HCT116 (cell line): ENCODE measurements at regions not wholly inside any gene's neighbourhood (a gene's known extent, or its start where the extent isn't known, plus 50 kb on each side); places are given as distances from the start of the nearest gene placed in this dataset.

Experiments
- ATAC-seq: fragments of 200-7000 bp; cut with Tn5 transposase; 2 replicates; pipeline ENCODE4 v1.9.1; 2020; ENCODE audit warnings: mild to moderate bottlenecking, moderate library complexity
- BruUV-seq: library from RNA; stranded (reverse); fragments of 400-500 nt; replicated peaks from 2 replicates; lab custom pipeline; 2021; lab: Mats Ljungman, UMichigan
- CTCF ChIA-PET: fragments of 300-600 bp; sonication (Branson Sonifier 250); formaldehyde crosslinking; loops from one replicate; lab custom pipeline; 2021; ENCODE audit warnings: antibody characterized with exemption; lab: Charles Lee
- POLR2A ChIA-PET: fragments of 300-600, 350-600 bp; sonication (Branson Sonifier 250); formaldehyde crosslinking; loops from one replicate; lab custom pipeline; 2021; ENCODE audit warnings: antibody characterized with exemption; lab: Charles Lee
- RAD21 ChIA-PET, 2 experiments: fragments of 300-600 bp; sonication (Branson Sonifier 250); formaldehyde crosslinking; loops; one replicate each; lab custom pipeline; 2023; ENCODE audit warnings: low total read pairs in 2 of 2; ENCODE audit not compliant: uncharacterized antibody in 2 of 2, unreplicated experiment in 2 of 2, low non-redundant PET in 1 of 2; lab: Charles Lee
- DNase-seq: peaks from one replicate; pipeline ENCODE4 v3.0.0-alpha.2; 2010; ENCODE audit warnings: low read depth, low spot score
- H2AFZ ChIP-seq: fragments of 200-600 bp; shearing (Covaris generic), sonication (generic); 2 replicates; pipeline ENCODE4 v1.6.1; 2017; ENCODE audit warnings: low read depth, mixed run types, mixed read lengths, antibody characterized with exemption, low read length; ENCODE audit not compliant: poor library complexity, severe bottlenecking
- H3K27ac ChIP-seq: 2 replicates; pipeline ENCODE4 v1.5.1; 2012; ENCODE audit warnings: low read depth, low read length
- H3K27me3 ChIP-seq: fragments of 200-600 bp; sonication (generic); 2 replicates; pipeline ENCODE4 v1.6.1; 2016; ENCODE audit warnings: mixed run types, low read length, mixed read lengths; ENCODE audit not compliant: insufficient read depth
- H3K36me3 ChIP-seq, 2 experiments: fragments of 200-500 bp in 1 of 2; fragments of 200-600 bp in 1 of 2; sonication (Bioruptor generic) in 1 of 2; sonication (generic) in 1 of 2; 2 replicates each; pipeline versions ENCODE4 v1.5.1 to v1.6.1; 2014 to 2016; ENCODE audit warnings: low read length in 2 of 2, inconsistent platforms in 1 of 2, mixed read lengths in 1 of 2, mixed run types in 1 of 2; ENCODE audit not compliant: insufficient read depth in 2 of 2, control insufficient read depth in 1 of 2
- H3K4me1 ChIP-seq, 2 experiments: fragments of 200-600 bp in 1 of 2; sonication (generic) in 1 of 2; 2 replicates each; pipeline versions ENCODE4 v1.5.1 to v1.6.1; 2012 to 2017; ENCODE audit warnings: low read length in 2 of 2, inconsistent platforms in 1 of 2, mild to moderate bottlenecking in 1 of 2, mixed read lengths in 1 of 2, mixed run types in 1 of 2, moderate library complexity in 1 of 2; ENCODE audit not compliant: insufficient read depth in 2 of 2, control insufficient read depth in 1 of 2
- H3K4me2 ChIP-seq: fragments of 200-600 bp; sonication (generic); 2 replicates; pipeline ENCODE4 v1.6.1; 2017; ENCODE audit warnings: mixed run types, low read length, mixed read lengths
- H3K4me3 ChIP-seq, 2 experiments: fragments of 200-600 bp in 1 of 2; sonication (generic) in 1 of 2; replicated peaks in 1 of 2; 2 replicates each; pipeline ENCODE4 v1.5.1; 2011 to 2016; ENCODE audit warnings: low read length in 2 of 2, control low read depth in 1 of 2, low read depth in 1 of 2, mild to moderate bottlenecking in 1 of 2, mixed read lengths in 1 of 2, mixed run types in 1 of 2
- H3K79me2 ChIP-seq: fragments of 200-600 bp; sonication (generic); 2 replicates; pipeline ENCODE4 v1.6.1; 2017; ENCODE audit warnings: mild to moderate bottlenecking, mixed run types, low read length, moderate library complexity, mixed read lengths; ENCODE audit not compliant: insufficient read depth
- H3K9ac ChIP-seq: fragments of 200-600 bp; sonication (generic); 2 replicates; pipeline ENCODE4 v1.6.1; 2016; ENCODE audit warnings: low read length, mixed read lengths
- H3K9me2 ChIP-seq: fragments of 200-600 bp; sonication (generic), shearing (Covaris generic); 2 replicates; pipeline ENCODE4 v1.6.1; 2017; ENCODE audit warnings: mixed run types, mild to moderate bottlenecking, moderate library complexity; ENCODE audit not compliant: insufficient read depth
- H3K9me3 ChIP-seq, 2 experiments: fragments of 200-500 bp in 1 of 2; fragments of 200-600 bp in 1 of 2; sonication (Bioruptor generic) in 1 of 2; sonication (generic) in 1 of 2; 2 replicates each; pipeline ENCODE4 v1.6.1; 2014 to 2017; ENCODE audit warnings: low read length in 2 of 2, mixed read lengths in 2 of 2, inconsistent platforms in 1 of 2, low read depth in 1 of 2, mild to moderate bottlenecking in 1 of 2, mixed run types in 1 of 2, moderate library complexity in 1 of 2; ENCODE audit not compliant: control insufficient read depth in 1 of 2, insufficient read depth in 1 of 2
- H4K20me1 ChIP-seq: fragments of 200-600 bp; sonication (generic), shearing (Covaris generic); 2 replicates; pipeline ENCODE4 v1.6.1; 2017; ENCODE audit warnings: mixed run types, mild to moderate bottlenecking, moderate library complexity; ENCODE audit not compliant: insufficient read depth
- CBX3 ChIP-seq: IDR thresholded peaks from 2 replicates; pipeline ENCODE4 v1.6.1; 2012; ENCODE audit warnings: low read depth
- CEBPB ChIP-seq: IDR thresholded peaks from 2 replicates; pipeline ENCODE4 v1.6.1; 2012; ENCODE audit warnings: low read depth
- EGR1 ChIP-seq: IDR thresholded peaks from 2 replicates; pipeline ENCODE4 v1.6.1; 2012; ENCODE audit warnings: low read depth
- ELF1 ChIP-seq: IDR thresholded peaks from 2 replicates; pipeline ENCODE4 v1.6.1; 2012; ENCODE audit warnings: low read depth, borderline replicate concordance
- EZH2 ChIP-seq: fragments of 200-600 bp; sonication (generic); IDR thresholded peaks from 2 replicates; pipeline ENCODE4 v1.6.1; 2017; ENCODE audit warnings: antibody characterized with exemption, mixed run types
- FOSL1 ChIP-seq: IDR thresholded peaks from 2 replicates; pipeline ENCODE4 v1.6.1; 2012; ENCODE audit warnings: low read depth
- POLR2A ChIP-seq: IDR thresholded peaks from 2 replicates; pipeline ENCODE4 v1.7.0; 2011; ENCODE audit warnings: borderline replicate concordance; ENCODE audit not compliant: insufficient read depth, insufficient read length; ENCODE audit errors: extremely low read depth
- POLR2AphosphoS5 ChIP-seq: IDR thresholded peaks from 2 replicates; pipeline ENCODE4 v1.6.1; 2011; ENCODE audit warnings: mild to moderate bottlenecking, low read depth, low read length, moderate library complexity
- RAD21 ChIP-seq: IDR thresholded peaks from 2 replicates; pipeline ENCODE4 v1.6.1; 2012; ENCODE audit warnings: low read depth, mild to moderate bottlenecking
- SIN3A ChIP-seq: IDR thresholded peaks from 2 replicates; pipeline ENCODE4 v1.6.1; 2012; ENCODE audit warnings: low read depth
- SRF ChIP-seq: IDR thresholded peaks from 2 replicates; pipeline ENCODE4 v1.6.1; 2012; ENCODE audit warnings: low read depth
- TCF7L2 ChIP-seq: IDR thresholded peaks from 2 replicates; pipeline ENCODE4 v1.7.0; 2011; ENCODE audit warnings: borderline replicate concordance, inconsistent platforms; ENCODE audit not compliant: insufficient read depth, insufficient read length; ENCODE audit errors: extremely low read depth
- YY1 ChIP-seq: IDR thresholded peaks from 2 replicates; pipeline ENCODE4 v1.6.1; 2011; ENCODE audit warnings: low read length, low read depth, moderate library complexity, mild to moderate bottlenecking; ENCODE audit not compliant: insufficient replicate concordance; ENCODE audit errors: extremely low read depth
- ZFX ChIP-seq: fragments of 450-650 bp; IDR thresholded peaks from 2 replicates; pipeline ENCODE4 v1.6.1; 2017
- ZNF274 ChIP-seq: fragments of 200-500 bp; sonication (Bioruptor generic); IDR thresholded peaks from 2 replicates; pipeline ENCODE4 v1.6.1; 2014; ENCODE audit warnings: mild to moderate bottlenecking, low read depth, low read length, inconsistent platforms
- intact Hi-C: fragments of 100-400 bp; cut with micrococcal nuclease; formaldehyde crosslinking; loops from 2 replicates; pipeline ENCODE4 v1.10.0; 2022
- TF ChIP-seq, protein P1 (sequence below): IDR thresholded peaks from 2 replicates; pipeline ENCODE4 v1.6.1; 2011; ENCODE audit warnings: mild to moderate bottlenecking, low read length, moderate library complexity; ENCODE audit not compliant: insufficient replicate concordance; ENCODE audit errors: extremely low read depth
- TF ChIP-seq, protein P2 (sequence below): IDR thresholded peaks from 2 replicates; pipeline ENCODE4 v1.6.1; 2012
- TF ChIP-seq, protein P3 (sequence below), 3 experiments: fragments of 200-600 bp in 1 of 3; sonication (generic) in 1 of 3; IDR thresholded peaks in 2 of 3; conservative IDR thresholded peaks in 1 of 3; 2 replicates each; pipeline ENCODE4 v1.5.1; 2012 to 2017; ENCODE audit warnings: low read depth in 2 of 3, low read length in 2 of 3, antibody characterized with exemption in 1 of 3, borderline replicate concordance in 1 of 3, control low read depth in 1 of 3, mild to moderate bottlenecking in 1 of 3, mixed read lengths in 1 of 3, mixed run types in 1 of 3, moderate library complexity in 1 of 3; ENCODE audit not compliant: insufficient read depth in 1 of 3

DNA sequence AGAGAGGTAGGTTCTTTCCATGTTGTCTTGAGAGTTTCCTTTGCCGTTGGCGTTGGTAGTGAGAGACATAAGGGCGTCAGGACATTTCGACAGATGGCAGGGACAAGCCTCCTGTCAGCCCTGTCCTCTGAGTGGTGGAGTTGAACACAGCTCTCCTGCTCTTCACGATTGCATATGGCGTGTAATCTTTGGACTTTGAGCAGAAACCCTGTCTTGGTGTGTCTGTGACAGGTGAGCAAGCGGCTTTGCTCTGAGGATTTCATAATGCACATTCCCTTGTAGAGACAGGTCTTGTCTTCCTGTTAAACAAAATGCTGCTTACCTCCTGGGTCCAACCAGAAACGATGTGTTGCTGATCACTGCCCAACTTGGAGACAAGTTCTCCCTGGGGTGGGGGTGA, 146.5 kb downstream of the NXNL2 start:
- no peak for DNase-seq
- POLR2A ChIA-PET, result no interaction called here
- Histone ChIP-seq H3K9me3 (no peaks in the 10 kb centered on the region), H3K4me2 (no peak overlapping the region), H2AFZ (no peak overlapping the region), H3K4me1 (no peaks in the 10 kb centered on the region), H3K9me2 (no peaks in the 10 kb centered on the region), H3K4me3 (no peak overlapping the region), H3K9ac (no peak overlapping the region)
- intact Hi-C loops, result no loop called here
- BruUV-seq, result no TSS peak
- RAD21 ChIA-PET, result no interaction called here
- no peak for TF ChIP-seq ELF1
- no peak for TF ChIP-seq TCF7L2
- TF ChIP-seq, protein P1, sequence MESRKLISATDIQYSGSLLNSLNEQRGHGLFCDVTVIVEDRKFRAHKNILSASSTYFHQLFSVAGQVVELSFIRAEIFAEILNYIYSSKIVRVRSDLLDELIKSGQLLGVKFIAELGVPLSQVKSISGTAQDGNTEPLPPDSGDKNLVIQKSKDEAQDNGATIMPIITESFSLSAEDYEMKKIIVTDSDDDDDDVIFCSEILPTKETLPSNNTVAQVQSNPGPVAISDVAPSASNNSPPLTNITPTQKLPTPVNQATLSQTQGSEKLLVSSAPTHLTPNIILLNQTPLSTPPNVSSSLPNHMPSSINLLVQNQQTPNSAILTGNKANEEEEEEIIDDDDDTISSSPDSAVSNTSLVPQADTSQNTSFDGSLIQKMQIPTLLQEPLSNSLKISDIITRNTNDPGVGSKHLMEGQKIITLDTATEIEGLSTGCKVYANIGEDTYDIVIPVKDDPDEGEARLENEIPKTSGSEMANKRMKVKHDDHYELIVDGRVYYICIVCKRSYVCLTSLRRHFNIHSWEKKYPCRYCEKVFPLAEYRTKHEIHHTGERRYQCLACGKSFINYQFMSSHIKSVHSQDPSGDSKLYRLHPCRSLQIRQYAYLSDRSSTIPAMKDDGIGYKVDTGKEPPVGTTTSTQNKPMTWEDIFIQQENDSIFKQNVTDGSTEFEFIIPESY, result no peak
- TF ChIP-seq ZNF274, result no peak
- TF ChIP-seq EZH2, result no peak
- TF ChIP-seq YY1, result no peak
- TF ChIP-seq, protein P2, sequence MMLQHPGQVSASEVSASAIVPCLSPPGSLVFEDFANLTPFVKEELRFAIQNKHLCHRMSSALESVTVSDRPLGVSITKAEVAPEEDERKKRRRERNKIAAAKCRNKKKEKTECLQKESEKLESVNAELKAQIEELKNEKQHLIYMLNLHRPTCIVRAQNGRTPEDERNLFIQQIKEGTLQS, result no peak
- TF ChIP-seq CEBPB, result no peak
- TF ChIP-seq FOSL1, result no peak
- TF ChIP-seq, protein P3, sequence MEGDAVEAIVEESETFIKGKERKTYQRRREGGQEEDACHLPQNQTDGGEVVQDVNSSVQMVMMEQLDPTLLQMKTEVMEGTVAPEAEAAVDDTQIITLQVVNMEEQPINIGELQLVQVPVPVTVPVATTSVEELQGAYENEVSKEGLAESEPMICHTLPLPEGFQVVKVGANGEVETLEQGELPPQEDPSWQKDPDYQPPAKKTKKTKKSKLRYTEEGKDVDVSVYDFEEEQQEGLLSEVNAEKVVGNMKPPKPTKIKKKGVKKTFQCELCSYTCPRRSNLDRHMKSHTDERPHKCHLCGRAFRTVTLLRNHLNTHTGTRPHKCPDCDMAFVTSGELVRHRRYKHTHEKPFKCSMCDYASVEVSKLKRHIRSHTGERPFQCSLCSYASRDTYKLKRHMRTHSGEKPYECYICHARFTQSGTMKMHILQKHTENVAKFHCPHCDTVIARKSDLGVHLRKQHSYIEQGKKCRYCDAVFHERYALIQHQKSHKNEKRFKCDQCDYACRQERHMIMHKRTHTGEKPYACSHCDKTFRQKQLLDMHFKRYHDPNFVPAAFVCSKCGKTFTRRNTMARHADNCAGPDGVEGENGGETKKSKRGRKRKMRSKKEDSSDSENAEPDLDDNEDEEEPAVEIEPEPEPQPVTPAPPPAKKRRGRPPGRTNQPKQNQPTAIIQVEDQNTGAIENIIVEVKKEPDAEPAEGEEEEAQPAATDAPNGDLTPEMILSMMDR (IDR thresholded peaks at IDR 0.05 in 2 of 3, conservative IDR thresholded peaks at IDR 0.05 in 1 of 3; ENCODE audit: borderline replicate concordance in 1 of 3, insufficient read depth in 1 of 3, low read depth in 2 of 3, low read length in 2 of 3), result no peak
- no peak for TF ChIP-seq SRF
- no peak for TF ChIP-seq SIN3A
- no peak for TF ChIP-seq POLR2A
- TF ChIP-seq RAD21, result no peak
- TF ChIP-seq CBX3, result no peak
- TF ChIP-seq POLR2AphosphoS5, result no peak
- TF ChIP-seq EGR1, result no peak
- no peak for TF ChIP-seq ZFX
- TF ChIP-seq, all 23 proteins: peak for 0
- Histone ChIP-seq H3K27me3 (no peaks in the 10 kb centered on the region), H4K20me1 (no peaks in the 10 kb centered on the region), H3K79me2 (no peaks in the 10 kb centered on the region), H3K27ac (no peak overlapping the region), H3K36me3 (no peaks in the 10 kb centered on the region)
- CTCF ChIA-PET, result no interaction called here
- ATAC-seq, result no peak
